ENCODE measurements at regions not wholly inside any gene's neighbourhood (a gene's known extent, or its start where the extent isn't known, plus 50 kb on each side); places are given as distances from the start of the nearest gene placed in this dataset.

DNA sequence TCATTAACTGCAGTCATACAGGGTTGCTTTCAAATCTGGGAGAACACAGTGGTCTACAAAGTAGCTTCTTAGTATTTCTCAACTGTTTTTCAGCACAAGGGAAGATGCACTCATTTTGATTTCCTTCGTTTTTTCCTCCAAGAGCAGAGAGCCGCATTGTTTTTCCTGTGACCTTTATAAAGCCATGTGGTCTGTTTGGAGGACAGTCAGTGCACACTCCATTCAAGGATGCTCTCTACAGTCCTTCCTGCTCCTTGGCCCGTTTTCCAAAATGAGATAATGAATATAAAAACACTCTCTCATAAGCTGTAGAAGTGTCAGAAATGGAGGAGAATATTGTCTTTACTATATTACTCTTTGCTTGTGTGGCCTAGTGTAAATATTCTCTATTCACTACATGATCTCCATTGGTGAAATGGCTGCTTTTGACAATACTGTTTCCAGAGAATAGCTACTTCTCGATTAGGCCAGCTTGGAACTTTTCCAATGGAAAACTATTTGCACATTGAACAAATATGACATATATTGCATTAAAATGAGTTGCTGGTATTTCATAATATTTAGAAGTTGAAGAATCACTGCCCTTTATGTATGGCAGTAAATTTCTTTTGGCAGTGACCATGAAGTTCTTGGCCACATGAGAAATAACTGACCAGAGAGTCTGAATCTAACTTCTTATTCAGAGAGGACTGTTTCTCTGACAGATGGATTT, 393.1 kb upstream of the RGS6 start:
- TF ChIP-seq, protein P1, sequence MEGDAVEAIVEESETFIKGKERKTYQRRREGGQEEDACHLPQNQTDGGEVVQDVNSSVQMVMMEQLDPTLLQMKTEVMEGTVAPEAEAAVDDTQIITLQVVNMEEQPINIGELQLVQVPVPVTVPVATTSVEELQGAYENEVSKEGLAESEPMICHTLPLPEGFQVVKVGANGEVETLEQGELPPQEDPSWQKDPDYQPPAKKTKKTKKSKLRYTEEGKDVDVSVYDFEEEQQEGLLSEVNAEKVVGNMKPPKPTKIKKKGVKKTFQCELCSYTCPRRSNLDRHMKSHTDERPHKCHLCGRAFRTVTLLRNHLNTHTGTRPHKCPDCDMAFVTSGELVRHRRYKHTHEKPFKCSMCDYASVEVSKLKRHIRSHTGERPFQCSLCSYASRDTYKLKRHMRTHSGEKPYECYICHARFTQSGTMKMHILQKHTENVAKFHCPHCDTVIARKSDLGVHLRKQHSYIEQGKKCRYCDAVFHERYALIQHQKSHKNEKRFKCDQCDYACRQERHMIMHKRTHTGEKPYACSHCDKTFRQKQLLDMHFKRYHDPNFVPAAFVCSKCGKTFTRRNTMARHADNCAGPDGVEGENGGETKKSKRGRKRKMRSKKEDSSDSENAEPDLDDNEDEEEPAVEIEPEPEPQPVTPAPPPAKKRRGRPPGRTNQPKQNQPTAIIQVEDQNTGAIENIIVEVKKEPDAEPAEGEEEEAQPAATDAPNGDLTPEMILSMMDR (IDR thresholded peaks at IDR 0.05) = no peak
- no peak for TF ChIP-seq POLR2A (IDR thresholded peaks at IDR 0.05)

GRCh38 chr14:71539650-71540285, 392.5 kb upstream of the RGS6 start:
- no peaks in the 10 kb centered on the region for H3K36me3 ChIP-seq
- H3K9me3 ChIP-seq = no peaks in the 10 kb centered on the region
- no peaks in the 10 kb centered on the region for H3K27me3 ChIP-seq
- no peak overlapping the region for H3K4me3 ChIP-seq (replicated peaks in 1 of 3)
- WGBS, 2 donors = 76 to 79% methylated on average over 8 of the region's 8 CpGs
- no peak for DNase-seq
- H3K4me1 ChIP-seq = peaks cover 5 to 16% of the 10 kb centered on the region in 2 donors
- TF ChIP-seq POLR2A (IDR thresholded peaks at IDR 0.05) = no peak
- TF ChIP-seq, protein P1 (IDR thresholded peaks at IDR 0.05) = no peak
- H3K27ac ChIP-seq = no peak overlapping the region
- intact Hi-C loops (cut with DNase I) = no loop called here

More for the DNA sequence above, 393.1 kb upstream of the RGS6 start:
- WGBS, 2 donors = 50% methylated on average over 4 of the region's 4 CpGs
- H3K9me3 ChIP-seq = no peaks in the 10 kb centered on the region
- intact Hi-C loops (cut with DNase I) = no loop called here
- DNase-seq = no peak
- no peak overlapping the region for H3K4me3 ChIP-seq (replicated peaks in 1 of 3)
- peaks cover 5 to 16% of the 10 kb centered on the region in 2 donors for H3K4me1 ChIP-seq
- H3K27ac ChIP-seq = no peak overlapping the region
- H3K36me3 ChIP-seq = no peaks in the 10 kb centered on the region
- H3K27me3 ChIP-seq = no peaks in the 10 kb centered on the region

GRCh38 chr14:71541271-71541670, 391.0 kb upstream of the RGS6 start:
- Histone ChIP-seq H3K4me3 (replicated peaks in 1 of 3) (no peak overlapping the region), H3K27ac (no peak overlapping the region), H3K9me3 (no peaks in the 10 kb centered on the region), H3K27me3 (no peaks in the 10 kb centered on the region), H3K4me1 (peaks cover 5 to 13% of the 10 kb centered on the region in 2 donors), H3K36me3 (no peaks in the 10 kb centered on the region)
- 87 to 88% methylated on average over 3 of the region's 3 CpGs for WGBS, 2 donors
- DNase-seq = no peak
- TF ChIP-seq POLR2A (IDR thresholded peaks at IDR 0.05) = no peak
- TF ChIP-seq, protein P1 (IDR thresholded peaks at IDR 0.05) = no peak
- intact Hi-C loops (cut with DNase I) = no loop called here

GRCh38 chr14:71541973-71542690, 390.1 kb upstream of the RGS6 start:
- Histone ChIP-seq H3K4me3 (replicated peaks in 1 of 3) (no peak overlapping the region), H3K9me3 (no peaks in the 10 kb centered on the region), H3K36me3 (no peaks in the 10 kb centered on the region), H3K4me1 (peaks cover 5 to 11% of the 10 kb centered on the region in 2 donors), H3K27me3 (no peaks in the 10 kb centered on the region), H3K27ac (no peak overlapping the region)
- DNase-seq = no peak
- WGBS, 2 donors = 85 to 90% methylated on average over 5 of the region's 5 CpGs
- no peak for TF ChIP-seq POLR2A (IDR thresholded peaks at IDR 0.05)
- TF ChIP-seq, protein P1 (IDR thresholded peaks at IDR 0.05) = no peak
- intact Hi-C loops (cut with DNase I) = no loop called here
